ENCODE measurements at regions not wholly inside any gene's neighbourhood (a gene's known extent, or its start where the extent isn't known, plus 50 kb on each side); places are given as distances from the start of the nearest gene placed in this dataset.
A peak's percentile ranks its signal among the peaks of the same experiment; 100 is the strongest.

GRCh38 chr6:82015043-82015442, 232.5 kb downstream of the IBTK start:
- H3K27ac ChIP-seq: peak overlapping the region in 1 of 2 donors; percentile 17
- no peak for DNase-seq (ENCODE audit: low spot score)
- 64% methylated on average over 2 of the region's 2 CpGs for WGBS
- intact Hi-C loops (cut with DNase I): loop anchor here (10.0 kb wide), 1 partner anchor 260 kb away; the partner anchor contains the start of gene TENT5A
- H3K9me3 ChIP-seq: no peaks in the 10 kb centered on the region
- TF ChIP-seq CTCF (IDR thresholded peaks at IDR 0.05) (no peak), POLR2AphosphoS5 (IDR thresholded peaks at IDR 0.05) (no peak), POLR2A (IDR thresholded peaks at IDR 0.05) (no peak)
- no peak overlapping the region for H3K4me3 ChIP-seq
- no peaks in the 10 kb centered on the region for H3K36me3 ChIP-seq
- H3K27me3 ChIP-seq (replicated peaks; ENCODE audit: insufficient read depth): no peaks in the 10 kb centered on the region
- peaks cover 11% of the 10 kb centered on the region for H3K4me1 ChIP-seq (replicated peaks)

GRCh38 chr6:82013561-82014530, 233.7 kb downstream of the IBTK start:
- H3K4me1 ChIP-seq (replicated peaks): peaks cover 11% of the 10 kb centered on the region
- 54% methylated on average over 3 of the region's 3 CpGs for WGBS
- TF ChIP-seq POLR2AphosphoS5 (IDR thresholded peaks at IDR 0.05) (peak; percentile 70), POLR2A (IDR thresholded peaks at IDR 0.05) (no peak)
- H3K9me3 ChIP-seq: no peaks in the 10 kb centered on the region
- no peaks in the 10 kb centered on the region for H3K36me3 ChIP-seq
- no peak for DNase-seq (ENCODE audit: low spot score)
- H3K27ac ChIP-seq: peak overlapping the region in 1 of 2 donors; percentile 17
- no peaks in the 10 kb centered on the region for H3K27me3 ChIP-seq (replicated peaks; ENCODE audit: insufficient read depth)
- no peak overlapping the region for H3K4me3 ChIP-seq
- intact Hi-C loops (cut with DNase I): loop anchor here (10.0 kb wide), 1 partner anchor 259 kb away; the partner anchor contains the start of gene TENT5A

- H3K36me3 ChIP-seq: no peaks in the 10 kb centered on the region
- no peaks in the 10 kb centered on the region for H3K4me1 ChIP-seq (replicated peaks)
- TF ChIP-seq CTCF (IDR thresholded peaks at IDR 0.05) (peak in 2 of 4 experiments; percentile 36 to 53), POLR2AphosphoS5 (IDR thresholded peaks at IDR 0.05) (no peak)
- no peak overlapping the region for H3K27ac ChIP-seq
- H3K9me3 ChIP-seq: no peaks in the 10 kb centered on the region
- no peak overlapping the region for H3K4me3 ChIP-seq
- no peaks in the 10 kb centered on the region for H3K27me3 ChIP-seq (replicated peaks; ENCODE audit: insufficient read depth)
- intact Hi-C loops (cut with DNase I): no loop called here
- no peak for DNase-seq (ENCODE audit: low spot score)
- WGBS: 68% methylated on average over 5 of the region's 5 CpGs
Measured at GRCh38 chr6:82006027-82006738, 241.4 kb downstream of the IBTK start.

GRCh38 chr6:82000551-82000950, 247.0 kb downstream of the IBTK start:
- Histone ChIP-seq H3K27me3 (replicated peaks; ENCODE audit: insufficient read depth) (no peaks in the 10 kb centered on the region), H3K9me3 (no peaks in the 10 kb centered on the region), H3K4me1 (replicated peaks) (peaks cover 4% of the 10 kb centered on the region), H3K4me3 (no peak overlapping the region), H3K36me3 (no peaks in the 10 kb centered on the region), H3K27ac (no peak overlapping the region)
- TF ChIP-seq CTCF (IDR thresholded peaks at IDR 0.05) (no peak), POLR2A (IDR thresholded peaks at IDR 0.05) (no peak), POLR2AphosphoS5 (IDR thresholded peaks at IDR 0.05) (no peak)
- intact Hi-C loops (cut with DNase I): no loop called here
- no peak for DNase-seq (ENCODE audit: low spot score)

GRCh38 chr6:81999826-82000225, 247.3 kb upstream of the TENT5A start:
- no peak for DNase-seq (ENCODE audit: low spot score)
- peaks cover 4% of the 10 kb centered on the region for H3K4me1 ChIP-seq (replicated peaks)
- H3K27ac ChIP-seq: no peak overlapping the region
- no peaks in the 10 kb centered on the region for H3K36me3 ChIP-seq
- no peak overlapping the region for H3K4me3 ChIP-seq
- intact Hi-C loops (cut with DNase I): no loop called here
- WGBS: 56% methylated on average over 1 of the region's 1 CpG
- no peaks in the 10 kb centered on the region for H3K27me3 ChIP-seq (replicated peaks; ENCODE audit: insufficient read depth)
- TF ChIP-seq CTCF (IDR thresholded peaks at IDR 0.05) (no peak), POLR2A (IDR thresholded peaks at IDR 0.05) (no peak), POLR2AphosphoS5 (IDR thresholded peaks at IDR 0.05) (no peak)
- H3K9me3 ChIP-seq: no peaks in the 10 kb centered on the region

Data from prostate gland (tissue), 2 donors.